ENCODE measurements at regions not wholly inside any gene's neighbourhood (a gene's known extent, or its start where the extent isn't known, plus 50 kb on each side); places are given as distances from the start of the nearest gene placed in this dataset.
A peak's percentile ranks its signal among the peaks of the same experiment; 100 is the strongest.
"Not testable (repeated sequence)": the region's sequence is repeated elsewhere in the genome, so short reads cannot be mapped to it uniquely, and the experiment has no call there.

DNA sequence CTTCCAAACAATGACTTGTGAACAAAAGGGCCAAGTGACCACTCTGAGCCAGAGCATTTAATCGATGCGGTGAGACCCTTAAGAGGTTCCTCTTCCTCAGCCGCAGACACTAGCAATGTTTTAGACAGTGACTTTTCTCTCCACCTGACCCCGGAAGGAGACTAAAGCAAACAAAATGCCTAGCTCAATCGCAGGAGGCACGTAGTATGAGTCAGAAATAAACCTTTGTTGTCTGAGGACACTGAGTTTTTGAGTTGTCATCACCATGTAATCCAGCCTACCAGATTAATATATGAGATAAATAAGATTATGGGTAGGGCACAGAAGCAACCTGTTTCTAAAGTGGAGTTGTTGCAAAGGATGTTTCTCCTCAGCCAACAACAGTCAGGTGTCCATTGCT, 326.2 kb upstream of the DUSP10 start:
- DNase-seq (ENCODE audit: low read depth, low spot score), result no peak

DNA sequence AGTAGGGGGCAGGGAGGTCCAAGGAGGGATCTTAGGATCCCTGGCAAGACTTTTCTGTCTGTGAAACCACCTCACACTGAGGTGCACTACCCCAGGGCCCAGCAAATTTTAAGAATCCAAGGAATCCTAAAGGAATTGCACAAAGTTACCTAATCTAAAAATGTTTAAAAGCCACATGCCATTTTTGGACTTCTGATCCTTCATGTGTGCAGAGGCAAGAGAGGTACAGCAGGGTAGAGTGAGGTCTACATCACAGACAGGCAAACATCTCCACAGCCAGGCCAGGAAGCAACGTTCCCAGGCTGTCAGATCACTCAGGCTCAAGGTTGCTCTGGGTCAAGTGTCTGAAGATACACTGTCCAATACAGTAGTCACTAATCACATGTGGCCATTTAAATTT, 324.6 kb upstream of the DUSP10 start:
- no peak for DNase-seq (ENCODE audit: low read depth, low spot score)

- DNase-seq (ENCODE audit: low read depth, low spot score), result no peak
Measured at GRCh38 chr1:222065234-222065633, 323.3 kb upstream of the DUSP10 start.

- DNase-seq (ENCODE audit: low read depth, low spot score), result no peak
Measured at GRCh38 chr1:222064388-222065211, 322.7 kb upstream of the DUSP10 start.

- DNase-seq (ENCODE audit: low read depth, low spot score), result no peak
Measured at GRCh38 chr1:222062640-222063039, 320.8 kb upstream of the DUSP10 start.

- DNase-seq (ENCODE audit: low read depth, low spot score), result no peak
Measured at GRCh38 chr1:222061711-222062359, 319.9 kb upstream of the DUSP10 start.

- no peak for DNase-seq (ENCODE audit: low read depth, low spot score)
Measured at GRCh38 chr1:222060210-222060916, 318.5 kb upstream of the DUSP10 start.

GRCh38 chr1:222058249-222058648, 316.4 kb upstream of the DUSP10 start:
- DNase-seq (ENCODE audit: low read depth, low spot score), result no peak

GRCh38 chr1:222057162-222057561, 315.3 kb upstream of the DUSP10 start:
- DNase-seq (ENCODE audit: low read depth, low spot score), result no peak

GRCh38 chr1:222054416-222054815, 312.5 kb upstream of the DUSP10 start:
- DNase-seq (ENCODE audit: low read depth, low spot score), result no peak

GRCh38 chr1:222053790-222054294, 312.0 kb upstream of the DUSP10 start:
- DNase-seq (ENCODE audit: low read depth, low spot score), result no peak

GRCh38 chr1:222051311-222051710, 309.4 kb upstream of the DUSP10 start:
- DNase-seq (ENCODE audit: low read depth, low spot score), result not testable (repeated sequence)

DNA sequence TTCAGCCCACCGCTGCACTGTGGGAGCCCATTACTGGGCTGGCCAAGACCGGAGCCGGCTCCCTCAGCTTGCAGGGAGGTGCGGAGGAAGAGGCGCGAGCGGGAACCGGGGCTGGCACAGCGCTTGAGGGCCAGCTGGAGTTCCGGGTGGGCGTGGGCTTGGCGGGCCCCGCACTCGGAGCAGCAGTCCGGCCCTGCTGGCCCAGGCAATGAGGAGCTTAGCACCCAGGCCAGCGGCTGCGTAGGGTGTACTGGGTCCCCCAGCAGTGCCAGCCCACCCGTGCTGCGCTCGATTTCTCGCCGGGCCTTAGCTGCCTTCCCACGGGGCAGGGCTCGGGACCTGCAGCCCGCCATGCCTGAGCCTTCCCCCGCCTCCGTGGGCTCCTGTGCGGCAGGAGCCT, 307.8 kb upstream of the DUSP10 start:
- DNase-seq (ENCODE audit: low read depth, low spot score), result not testable (repeated sequence)

- no peak for DNase-seq (ENCODE audit: low read depth, low spot score)
Measured at GRCh38 chr1:222049176-222049575, 307.3 kb upstream of the DUSP10 start.

GRCh38 chr1:222048094-222048595, 306.3 kb upstream of the DUSP10 start:
- DNase-seq (ENCODE audit: low read depth, low spot score), result peak; percentile 82

DNA sequence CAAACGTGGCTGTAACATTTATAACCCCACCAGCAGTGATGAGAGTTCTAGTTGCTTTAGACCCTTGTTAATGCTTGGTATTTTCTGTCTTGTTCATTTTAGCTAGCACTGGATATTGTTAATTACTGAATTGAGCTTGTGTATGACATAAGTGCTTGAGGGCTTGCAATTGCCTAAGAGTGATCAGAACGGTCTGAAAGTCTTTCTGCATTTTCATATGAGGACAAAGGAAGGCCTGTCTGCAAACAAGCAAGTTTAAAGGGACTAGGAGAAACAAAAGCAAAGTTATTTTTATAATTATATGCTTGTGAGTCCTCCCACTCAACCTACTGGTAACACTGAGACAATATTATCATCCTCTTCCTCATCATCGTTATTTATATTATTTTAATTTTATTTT, 305.5 kb upstream of the DUSP10 start:
- DNase-seq (ENCODE audit: low read depth, low spot score), result no peak

DNA sequence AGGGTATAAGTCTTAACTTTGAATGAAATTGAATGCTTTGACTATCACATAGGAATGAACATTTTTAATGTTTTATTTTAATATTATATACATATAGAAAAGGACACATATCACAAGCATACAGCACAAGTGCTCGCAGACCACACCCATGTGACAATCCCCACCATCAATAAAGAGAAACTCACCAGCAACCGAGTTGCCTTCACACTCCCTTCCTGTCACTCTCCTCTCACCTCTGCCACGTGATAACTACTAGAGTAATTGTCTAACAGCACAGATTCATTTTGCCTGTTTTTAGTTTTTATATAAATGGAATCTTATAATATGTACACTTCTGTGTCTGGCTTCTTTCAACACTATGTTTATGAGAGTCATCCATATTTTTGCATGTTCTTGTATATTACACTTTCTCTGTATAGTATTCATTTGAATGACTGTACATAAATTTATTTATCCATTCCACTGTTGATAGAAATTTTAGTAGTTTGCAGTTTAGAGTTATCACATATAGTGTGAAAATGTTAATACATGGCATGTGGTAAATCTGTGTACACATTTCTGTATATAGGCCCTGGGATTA, 304.9 kb upstream of the DUSP10 start:
- no peak for DNase-seq (ENCODE audit: low read depth, low spot score)

- DNase-seq (ENCODE audit: low read depth, low spot score), result no peak
Measured at GRCh38 chr1:222045786-222046185, 303.9 kb upstream of the DUSP10 start.

GRCh38 chr1:222045236-222045635, 303.3 kb upstream of the DUSP10 start:
- no peak for DNase-seq (ENCODE audit: low read depth, low spot score)

- DNase-seq (ENCODE audit: low read depth, low spot score), result peak; percentile 89
Measured at GRCh38 chr1:222043444-222044292, 301.8 kb upstream of the DUSP10 start.

- DNase-seq (ENCODE audit: low read depth, low spot score), result peak; percentile 31
Measured at GRCh38 chr1:222042120-222042519, 300.2 kb upstream of the DUSP10 start.

Data from astrocyte of the hippocampus (primary cell).